DND-41 (cell line): ENCODE measurements at regions not wholly inside any gene's neighbourhood (a gene's known extent, or its start where the extent isn't known, plus 50 kb on each side); places are given as distances from the start of the nearest gene placed in this dataset.

Experiments used
- ATAC-seq: fragments of 200-7000 bp; cut with Tn5 transposase; 3 replicates; pipeline ENCODE4 v1.9.1; 2021; ENCODE audit warnings: low read depth; ENCODE audit not compliant: insufficient read depth
- DNase-seq: peaks from one replicate; pipeline ENCODE4 v3.0.0-alpha.2; 2020
- H2AFZ ChIP-seq: 2 replicates; pipeline ENCODE4 v1.6.0; 2012; ENCODE audit warnings: low read depth, low read length
- H3K27ac ChIP-seq: 2 replicates; pipeline ENCODE4 v1.5.1; 2012; ENCODE audit warnings: low read length, inconsistent platforms
- H3K27me3 ChIP-seq: fragments of 200-600 bp; sonication (generic); 2 replicates; pipeline ENCODE4 v1.6.0; 2012; ENCODE audit warnings: low read length, mild to moderate bottlenecking, inconsistent platforms; ENCODE audit not compliant: insufficient read depth, poor library complexity
- H3K36me3 ChIP-seq: 2 replicates; pipeline ENCODE4 v1.5.1; 2012; ENCODE audit warnings: low read length, inconsistent platforms; ENCODE audit not compliant: insufficient read depth
- H3K4me1 ChIP-seq: 2 replicates; pipeline ENCODE4 v1.5.1; 2012; ENCODE audit warnings: mild to moderate bottlenecking, low read length; ENCODE audit not compliant: insufficient read depth
- H3K4me2 ChIP-seq: 2 replicates; pipeline ENCODE4 v1.6.0; 2012; ENCODE audit warnings: mild to moderate bottlenecking, moderate library complexity, low read length, inconsistent platforms; ENCODE audit not compliant: insufficient read depth
- H3K4me3 ChIP-seq, 2 experiments: fragments of 200-600 bp in 1 of 2; shearing (Covaris generic) in 1 of 2; 2 replicates each; pipeline ENCODE4 v1.5.1; 2012 to 2016; ENCODE audit warnings: inconsistent platforms in 2 of 2, low read length in 2 of 2, mild to moderate bottlenecking in 2 of 2, low read depth in 1 of 2, moderate library complexity in 1 of 2
- H3K79me2 ChIP-seq: 2 replicates; pipeline ENCODE4 v1.6.0; 2012; ENCODE audit warnings: low read length, inconsistent platforms; ENCODE audit not compliant: insufficient read depth
- H3K9ac ChIP-seq: 2 replicates; pipeline ENCODE4 v1.6.0; 2012; ENCODE audit warnings: low read depth, mild to moderate bottlenecking, inconsistent platforms, low read length, moderate library complexity
- H3K9me3 ChIP-seq: 2 replicates; pipeline ENCODE4 v1.5.1; 2012; ENCODE audit warnings: low read length, moderate library complexity, mild to moderate bottlenecking, inconsistent platforms; ENCODE audit not compliant: insufficient read depth, severe bottlenecking
- H4K20me1 ChIP-seq: 2 replicates; pipeline ENCODE4 v1.6.0; 2012; ENCODE audit warnings: low read length; ENCODE audit not compliant: insufficient read depth
- EZH2 ChIP-seq: IDR thresholded peaks from 3 replicates; pipeline ENCODE4 v1.6.1; 2012; ENCODE audit warnings: borderline replicate concordance, low read depth, mild to moderate bottlenecking, moderate library complexity, low read length, inconsistent platforms; ENCODE audit not compliant: severe bottlenecking
- TF ChIP-seq, protein P1 (sequence below): IDR thresholded peaks from 2 replicates; pipeline ENCODE4 v1.5.1; 2012; ENCODE audit warnings: borderline replicate concordance, low read length, moderate library complexity, mild to moderate bottlenecking; ENCODE audit not compliant: poor library complexity, severe bottlenecking; ENCODE audit errors: extremely low read depth

DNA sequence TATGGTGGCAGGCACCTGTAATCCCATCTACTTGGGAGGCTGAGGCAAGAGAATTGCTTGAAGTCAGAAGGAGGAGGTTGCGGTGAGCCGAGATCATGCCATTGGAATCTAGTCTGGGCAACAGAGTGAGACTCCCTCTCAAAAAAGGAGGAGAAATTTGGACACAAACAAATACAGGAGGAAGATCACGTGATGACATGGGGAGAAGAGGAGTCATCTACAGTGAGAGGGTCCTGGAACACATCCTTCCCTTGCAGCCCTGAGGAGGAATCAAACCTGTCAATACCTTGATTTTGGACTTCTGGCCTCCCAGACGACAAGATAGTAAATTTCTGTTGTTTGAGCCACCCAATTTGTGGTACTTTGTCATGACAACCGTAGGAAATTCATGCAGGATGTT, 671.9 kb upstream of the EEF2KMT start:
- ATAC-seq (no peak), DNase-seq (no peak)
- no peak overlapping the region for H3K9ac ChIP-seq
- TF ChIP-seq, protein P1, sequence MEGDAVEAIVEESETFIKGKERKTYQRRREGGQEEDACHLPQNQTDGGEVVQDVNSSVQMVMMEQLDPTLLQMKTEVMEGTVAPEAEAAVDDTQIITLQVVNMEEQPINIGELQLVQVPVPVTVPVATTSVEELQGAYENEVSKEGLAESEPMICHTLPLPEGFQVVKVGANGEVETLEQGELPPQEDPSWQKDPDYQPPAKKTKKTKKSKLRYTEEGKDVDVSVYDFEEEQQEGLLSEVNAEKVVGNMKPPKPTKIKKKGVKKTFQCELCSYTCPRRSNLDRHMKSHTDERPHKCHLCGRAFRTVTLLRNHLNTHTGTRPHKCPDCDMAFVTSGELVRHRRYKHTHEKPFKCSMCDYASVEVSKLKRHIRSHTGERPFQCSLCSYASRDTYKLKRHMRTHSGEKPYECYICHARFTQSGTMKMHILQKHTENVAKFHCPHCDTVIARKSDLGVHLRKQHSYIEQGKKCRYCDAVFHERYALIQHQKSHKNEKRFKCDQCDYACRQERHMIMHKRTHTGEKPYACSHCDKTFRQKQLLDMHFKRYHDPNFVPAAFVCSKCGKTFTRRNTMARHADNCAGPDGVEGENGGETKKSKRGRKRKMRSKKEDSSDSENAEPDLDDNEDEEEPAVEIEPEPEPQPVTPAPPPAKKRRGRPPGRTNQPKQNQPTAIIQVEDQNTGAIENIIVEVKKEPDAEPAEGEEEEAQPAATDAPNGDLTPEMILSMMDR, result no peak
- TF ChIP-seq EZH2, result no peak
- H4K20me1 ChIP-seq, result no peaks in the 10 kb centered on the region
- H3K4me3 ChIP-seq, result no peak overlapping the region
- H3K4me1 ChIP-seq, result no peaks in the 10 kb centered on the region
- no peaks in the 10 kb centered on the region for H3K27me3 ChIP-seq
- H3K79me2 ChIP-seq, result no peaks in the 10 kb centered on the region
- H3K9me3 ChIP-seq, result no peaks in the 10 kb centered on the region
- no peak overlapping the region for H2AFZ ChIP-seq
- no peaks in the 10 kb centered on the region for H3K36me3 ChIP-seq
- H3K27ac ChIP-seq, result no peak overlapping the region
- no peak overlapping the region for H3K4me2 ChIP-seq

DNA sequence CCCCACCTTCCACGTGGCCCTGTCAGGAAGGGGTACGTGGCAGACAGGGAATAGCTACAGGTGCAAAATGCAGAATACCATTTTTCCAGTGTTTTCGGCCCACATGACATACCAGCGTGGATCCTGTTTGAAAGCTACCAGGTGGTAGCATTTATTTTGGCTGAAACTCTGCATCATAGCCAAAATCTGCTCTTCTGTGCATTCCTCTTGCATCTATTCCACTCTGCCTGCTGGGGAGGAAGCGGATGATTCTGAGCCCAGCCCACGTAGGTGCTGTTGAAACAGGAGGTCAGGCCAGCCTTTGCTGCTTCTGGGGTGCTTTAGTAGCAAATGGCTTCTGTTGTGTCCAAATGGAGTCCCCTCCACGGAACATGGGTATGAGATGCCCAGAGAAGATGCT, 670.9 kb upstream of the EEF2KMT start:
- H2AFZ ChIP-seq, result no peak overlapping the region
- H3K9ac ChIP-seq, result no peak overlapping the region
- ATAC-seq, result no peak
- H4K20me1 ChIP-seq, result no peaks in the 10 kb centered on the region
- H3K4me3 ChIP-seq, result no peak overlapping the region
- no peak overlapping the region for H3K4me2 ChIP-seq
- no peaks in the 10 kb centered on the region for H3K27me3 ChIP-seq
- no peak for DNase-seq
- H3K79me2 ChIP-seq, result no peaks in the 10 kb centered on the region
- H3K27ac ChIP-seq, result no peak overlapping the region
- TF ChIP-seq, protein P1, result no peak
- TF ChIP-seq EZH2, result no peak
- no peaks in the 10 kb centered on the region for H3K4me1 ChIP-seq
- H3K36me3 ChIP-seq, result no peaks in the 10 kb centered on the region
- no peaks in the 10 kb centered on the region for H3K9me3 ChIP-seq

DNA sequence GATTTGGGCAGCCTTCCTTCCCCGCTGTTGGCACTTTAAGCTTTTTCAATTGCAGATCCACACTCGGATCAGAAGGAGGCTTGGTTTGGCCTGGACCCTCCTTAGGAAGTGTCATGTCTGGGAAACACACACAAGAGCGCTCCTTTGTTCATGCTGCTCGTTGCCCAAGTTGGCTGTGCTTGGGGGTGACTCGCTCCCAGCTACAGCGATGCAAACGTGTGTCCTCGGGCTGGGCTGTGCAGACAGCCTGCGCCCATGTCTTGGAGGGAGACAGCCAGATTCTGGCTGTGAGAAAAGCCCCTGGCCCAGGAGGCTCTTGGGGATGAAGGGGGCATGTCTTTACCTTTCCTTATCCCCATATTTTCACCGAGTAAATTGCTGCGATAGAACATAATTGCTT, 665.6 kb upstream of the EEF2KMT start:
- ATAC-seq, result no peak
- H3K9ac ChIP-seq, result no peak overlapping the region
- no peaks in the 10 kb centered on the region for H3K79me2 ChIP-seq
- peaks cover 2% of the 10 kb centered on the region for H3K27me3 ChIP-seq
- no peak for DNase-seq
- TF ChIP-seq, protein P1, result no peak
- TF ChIP-seq EZH2, result no peak
- H3K27ac ChIP-seq, result no peak overlapping the region
- no peaks in the 10 kb centered on the region for H3K36me3 ChIP-seq
- H3K4me2 ChIP-seq, result no peak overlapping the region
- H4K20me1 ChIP-seq, result no peaks in the 10 kb centered on the region
- no peaks in the 10 kb centered on the region for H3K9me3 ChIP-seq
- H3K4me3 ChIP-seq, result no peak overlapping the region
- H3K4me1 ChIP-seq, result no peaks in the 10 kb centered on the region
- H2AFZ ChIP-seq, result no peak overlapping the region

DNA sequence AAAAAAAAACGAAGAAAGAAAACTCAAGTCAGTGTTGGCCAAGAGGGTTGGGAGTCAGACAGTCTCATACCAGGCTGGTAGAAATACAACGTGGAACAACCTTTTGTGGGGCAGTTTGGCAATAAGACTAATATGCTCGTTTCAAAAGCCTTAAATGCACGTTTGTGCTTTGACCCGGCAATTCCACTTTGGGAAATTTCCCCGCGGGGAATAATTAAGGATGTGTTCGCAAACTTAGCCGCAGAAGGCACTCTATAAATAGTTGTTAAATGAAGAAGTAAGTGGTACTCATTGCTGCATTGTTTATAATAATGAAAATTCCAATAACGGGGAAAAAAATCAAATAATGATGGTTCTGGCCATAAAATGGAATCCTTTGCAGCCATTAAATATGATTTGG, 664.8 kb upstream of the EEF2KMT start:
- DNase-seq, result no peak
- Histone ChIP-seq H3K79me2 (no peaks in the 10 kb centered on the region), H3K4me1 (no peaks in the 10 kb centered on the region), H3K4me2 (no peak overlapping the region), H3K27ac (no peak overlapping the region), H3K9me3 (no peaks in the 10 kb centered on the region), H3K9ac (no peak overlapping the region), H2AFZ (no peak overlapping the region), H3K27me3 (peaks cover 2% of the 10 kb centered on the region), H3K36me3 (no peaks in the 10 kb centered on the region), H3K4me3 (no peak overlapping the region), H4K20me1 (no peaks in the 10 kb centered on the region)
- ATAC-seq, result no peak
- TF ChIP-seq, protein P1, result no peak
- no peak for TF ChIP-seq EZH2
